ENCODE measurements at regions not wholly inside any gene's neighbourhood (a gene's known extent, or its start where the extent isn't known, plus 50 kb on each side); places are given as distances from the start of the nearest gene placed in this dataset.

DNA sequence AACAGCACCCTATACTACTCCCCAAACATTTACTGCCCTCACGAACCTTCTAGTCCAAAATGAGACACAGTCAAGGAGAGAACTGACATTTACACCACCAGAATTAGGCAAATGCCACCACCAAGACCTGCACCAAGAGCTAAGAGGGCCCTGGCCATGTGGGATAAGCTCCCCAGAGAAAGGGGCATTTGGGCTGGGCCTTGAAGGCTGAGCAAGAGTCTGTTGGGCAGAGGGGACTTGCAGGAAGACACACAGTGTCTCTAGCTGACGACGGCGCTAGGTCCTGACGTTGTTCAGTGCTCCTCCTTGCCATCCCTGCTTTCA is 326.4 kb upstream of the ZMIZ1 start:
- TF ChIP-seq, protein P1, sequence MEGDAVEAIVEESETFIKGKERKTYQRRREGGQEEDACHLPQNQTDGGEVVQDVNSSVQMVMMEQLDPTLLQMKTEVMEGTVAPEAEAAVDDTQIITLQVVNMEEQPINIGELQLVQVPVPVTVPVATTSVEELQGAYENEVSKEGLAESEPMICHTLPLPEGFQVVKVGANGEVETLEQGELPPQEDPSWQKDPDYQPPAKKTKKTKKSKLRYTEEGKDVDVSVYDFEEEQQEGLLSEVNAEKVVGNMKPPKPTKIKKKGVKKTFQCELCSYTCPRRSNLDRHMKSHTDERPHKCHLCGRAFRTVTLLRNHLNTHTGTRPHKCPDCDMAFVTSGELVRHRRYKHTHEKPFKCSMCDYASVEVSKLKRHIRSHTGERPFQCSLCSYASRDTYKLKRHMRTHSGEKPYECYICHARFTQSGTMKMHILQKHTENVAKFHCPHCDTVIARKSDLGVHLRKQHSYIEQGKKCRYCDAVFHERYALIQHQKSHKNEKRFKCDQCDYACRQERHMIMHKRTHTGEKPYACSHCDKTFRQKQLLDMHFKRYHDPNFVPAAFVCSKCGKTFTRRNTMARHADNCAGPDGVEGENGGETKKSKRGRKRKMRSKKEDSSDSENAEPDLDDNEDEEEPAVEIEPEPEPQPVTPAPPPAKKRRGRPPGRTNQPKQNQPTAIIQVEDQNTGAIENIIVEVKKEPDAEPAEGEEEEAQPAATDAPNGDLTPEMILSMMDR (IDR thresholded peaks at IDR 0.05; ENCODE audit: low read depth, low read length), result no peak
- no peaks in the 10 kb centered on the region for H3K27me3 ChIP-seq
- no peak overlapping the region for H3K27ac ChIP-seq
- H3K36me3 ChIP-seq, result no peaks in the 10 kb centered on the region
- no peak overlapping the region for H3K4me3 ChIP-seq
- DNase-seq (ENCODE audit: low read depth in 1 of 2, low spot score in 1 of 2), result no peak
- peaks cover 28% of the 10 kb centered on the region for H3K4me1 ChIP-seq (ENCODE audit: low read depth)
- no peaks in the 10 kb centered on the region for H3K9me3 ChIP-seq (ENCODE audit: low read depth)

DNA sequence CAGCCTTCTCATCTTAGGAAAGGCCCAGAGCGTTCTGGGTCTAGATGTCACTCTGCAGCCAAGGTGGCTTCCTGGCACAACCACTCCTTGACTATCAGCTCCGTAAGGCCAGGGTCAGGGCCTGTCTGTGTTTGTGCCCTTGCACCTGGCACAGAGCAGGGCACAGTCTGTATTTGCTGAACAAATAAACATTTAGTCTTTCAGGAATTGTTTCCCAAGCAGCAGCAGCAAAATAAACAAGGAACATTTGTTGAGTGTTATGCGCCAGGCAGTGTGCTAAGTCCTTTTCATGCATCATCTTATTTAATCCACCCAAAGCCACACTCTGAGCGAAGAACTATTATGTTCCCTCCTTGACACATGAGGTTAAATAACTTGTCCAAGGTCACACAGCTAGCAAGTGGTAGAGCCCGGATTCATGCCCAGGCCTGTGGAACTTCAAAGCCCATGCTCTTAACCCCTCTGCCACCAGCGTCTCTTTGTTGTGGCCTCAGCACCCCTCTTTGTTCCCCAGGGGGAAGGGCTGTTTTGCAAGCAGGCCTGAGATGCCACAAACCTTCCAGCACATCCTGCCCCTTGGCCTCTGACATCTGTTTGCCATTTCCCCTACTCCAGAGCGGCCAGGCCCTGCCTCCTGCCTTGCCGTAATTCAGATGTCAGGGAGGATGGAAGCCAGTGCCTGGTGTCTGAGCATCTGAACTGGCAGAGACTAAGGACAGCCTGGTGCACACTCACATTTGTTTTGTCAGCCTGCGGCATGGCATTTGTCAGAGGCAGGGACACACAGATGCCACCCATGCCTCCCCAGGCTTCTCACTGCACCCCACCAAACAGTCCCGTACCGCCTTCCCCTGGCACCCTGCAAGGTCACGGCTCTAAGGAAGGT is 325.8 kb upstream of the ZMIZ1 start:
- no peaks in the 10 kb centered on the region for H3K27me3 ChIP-seq
- no peaks in the 10 kb centered on the region for H3K9me3 ChIP-seq (ENCODE audit: low read depth)
- no peak overlapping the region for H3K4me3 ChIP-seq
- peaks cover 28% of the 10 kb centered on the region for H3K4me1 ChIP-seq (ENCODE audit: low read depth)
- DNase-seq (ENCODE audit: low read depth in 1 of 2, low spot score in 1 of 2), result no peak
- H3K27ac ChIP-seq, result no peak overlapping the region
- H3K36me3 ChIP-seq, result no peaks in the 10 kb centered on the region
- TF ChIP-seq, protein P1 (IDR thresholded peaks at IDR 0.05; ENCODE audit: low read depth, low read length), result no peak

DNA sequence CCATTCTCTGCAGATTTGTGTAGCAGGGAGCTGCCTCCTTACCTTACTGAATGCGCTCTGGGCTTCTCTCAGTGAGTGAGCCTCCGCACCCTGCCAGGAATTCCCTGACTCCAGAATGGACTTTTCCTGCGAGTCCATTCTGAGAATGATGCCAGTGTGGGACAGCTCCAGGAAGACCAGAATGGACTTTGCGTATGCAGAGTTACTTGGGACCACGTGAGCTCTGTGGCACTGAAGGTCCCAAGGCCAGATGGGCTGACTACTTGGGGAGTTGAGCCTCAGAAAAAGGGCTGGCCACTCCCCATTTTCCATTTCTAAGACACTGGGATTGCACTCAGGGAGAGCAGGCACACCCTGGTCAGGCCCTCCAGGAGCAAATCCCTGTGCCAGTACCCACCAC is 324.7 kb upstream of the ZMIZ1 start:
- DNase-seq (ENCODE audit: low read depth in 1 of 2, low spot score in 1 of 2), result no peak
- TF ChIP-seq, protein P1 (IDR thresholded peaks at IDR 0.05; ENCODE audit: low read depth, low read length), result no peak
- no peak overlapping the region for H3K4me3 ChIP-seq
- no peaks in the 10 kb centered on the region for H3K36me3 ChIP-seq
- no peak overlapping the region for H3K27ac ChIP-seq
- no peaks in the 10 kb centered on the region for H3K9me3 ChIP-seq (ENCODE audit: low read depth)
- peaks cover 24% of the 10 kb centered on the region for H3K4me1 ChIP-seq (ENCODE audit: low read depth)
- H3K27me3 ChIP-seq, result no peaks in the 10 kb centered on the region

DNA sequence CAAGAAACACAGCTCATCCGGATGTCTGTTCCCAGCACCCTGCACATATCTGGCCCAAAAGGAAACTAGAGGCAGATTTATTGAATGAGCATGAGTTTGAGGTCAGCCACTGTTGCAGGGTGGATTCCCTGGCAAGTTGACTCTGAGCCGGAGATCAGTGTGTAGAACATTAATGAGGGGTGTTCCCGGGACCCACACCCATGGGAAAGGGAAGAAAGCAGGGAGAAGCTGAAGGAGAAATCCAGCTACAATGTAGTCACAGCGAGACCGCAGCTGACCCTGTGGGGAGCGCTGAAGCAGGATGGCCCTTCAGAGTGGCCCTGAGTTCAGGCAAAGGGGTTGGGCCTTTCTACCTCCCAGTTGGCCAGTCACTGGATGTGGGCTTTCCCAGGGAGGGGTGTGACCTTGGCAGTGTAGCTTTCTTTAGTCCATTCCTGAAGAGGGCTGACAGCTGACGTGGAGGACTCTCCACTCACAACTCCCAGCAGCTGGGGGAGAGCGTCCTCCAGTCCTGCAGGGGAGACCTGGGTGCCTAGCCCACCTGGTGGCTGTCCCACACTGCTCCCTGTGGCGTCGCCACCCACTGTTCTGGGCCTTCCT is 324.2 kb upstream of the ZMIZ1 start:
- H3K9me3 ChIP-seq (ENCODE audit: low read depth), result no peaks in the 10 kb centered on the region
- H3K4me1 ChIP-seq (ENCODE audit: low read depth), result peaks cover 24% of the 10 kb centered on the region
- DNase-seq (ENCODE audit: low read depth in 1 of 2, low spot score in 1 of 2), result no peak
- H3K36me3 ChIP-seq, result no peaks in the 10 kb centered on the region
- no peaks in the 10 kb centered on the region for H3K27me3 ChIP-seq
- TF ChIP-seq, protein P1 (IDR thresholded peaks at IDR 0.05; ENCODE audit: low read depth, low read length), result no peak
- no peak overlapping the region for H3K4me3 ChIP-seq
- no peak overlapping the region for H3K27ac ChIP-seq

DNA sequence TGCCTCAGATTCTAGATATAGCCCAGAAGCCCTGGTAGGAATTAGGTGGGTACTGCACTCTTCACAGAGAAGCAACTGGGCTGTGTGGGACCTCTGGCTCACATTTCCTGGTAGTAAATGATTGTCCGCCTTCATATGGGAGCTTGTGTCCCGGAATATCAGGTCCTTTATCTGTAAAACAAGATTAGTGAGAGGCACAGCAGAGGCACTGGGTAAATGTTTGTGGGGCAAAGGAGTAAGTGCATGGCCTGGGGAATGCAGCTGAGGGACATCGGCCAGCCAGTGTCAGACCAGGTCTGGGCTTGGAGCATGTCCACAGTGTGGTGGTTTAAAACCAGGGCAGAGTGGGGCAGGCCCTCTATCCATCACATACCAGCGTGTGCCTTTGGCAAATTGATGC is 323.3 kb upstream of the ZMIZ1 start:
- Histone ChIP-seq H3K27ac (peak overlapping the region; percentile 49), H3K4me1 (ENCODE audit: low read depth) (peaks cover 24% of the 10 kb centered on the region), H3K4me3 (no peak overlapping the region), H3K36me3 (no peaks in the 10 kb centered on the region), H3K9me3 (ENCODE audit: low read depth) (no peaks in the 10 kb centered on the region), H3K27me3 (no peaks in the 10 kb centered on the region)
- DNase-seq (ENCODE audit: low read depth in 1 of 2, low spot score in 1 of 2), result no peak
- TF ChIP-seq, protein P1 (IDR thresholded peaks at IDR 0.05; ENCODE audit: low read depth, low read length), result no peak

All from cardiac muscle cell (in vitro differentiated cells and primary cell).